IPS DF 6.9 (cell line): ENCODE measurements at regions not wholly inside any gene's neighbourhood (a gene's known extent, or its start where the extent isn't known, plus 50 kb on each side); places are given as distances from the start of the nearest gene placed in this dataset.
"Not testable (repeated sequence)": the region's sequence is repeated elsewhere in the genome, so short reads cannot be mapped to it uniquely, and the experiment has no call there.

ENCODE experiments used
- DNase-seq: peaks from one replicate; pipeline ENCODE4 v3.0.0-alpha.2; 2013; ENCODE audit warnings: low read depth, low spot score
- H3K27ac ChIP-seq: one replicate; pipeline ENCODE4 v1.5.1; 2013; ENCODE audit warnings: low read length, control low read depth
- H3K27me3 ChIP-seq: 2 replicates; pipeline ENCODE4 v1.6.1; 2013; ENCODE audit warnings: mild to moderate bottlenecking, low read length; ENCODE audit not compliant: control insufficient read depth, insufficient read depth
- H3K36me3 ChIP-seq: 2 replicates; pipeline ENCODE4 v1.6.1; 2013; ENCODE audit warnings: low read length; ENCODE audit not compliant: control insufficient read depth, insufficient read depth
- H3K4me1 ChIP-seq: 2 replicates; pipeline ENCODE4 v1.6.1; 2013; ENCODE audit warnings: low read length; ENCODE audit not compliant: control insufficient read depth, insufficient read depth
- H3K4me3 ChIP-seq: 2 replicates; pipeline ENCODE4 v1.5.1; 2013; ENCODE audit warnings: mild to moderate bottlenecking, low read length
- H3K9me3 ChIP-seq: 2 replicates; pipeline ENCODE4 v1.6.1; 2013; ENCODE audit warnings: low read length, inconsistent platforms; ENCODE audit not compliant: control insufficient read depth, insufficient read depth
- WGBS: extraction: QIAGEN DNeasy Blood & Tissue Kit; methylation state at CpG from one replicate; pipeline ENCODE4 v1.1.7; 2013; ENCODE audit warnings: mixed read lengths, missing lambda C conversion rate; ENCODE audit not compliant: insufficient read length, insufficient coverage; 5-methylcytosine and 5-hydroxymethylcytosine counted together

GRCh38 chr7:55743454-55743717 is 119.2 kb downstream of the SEPTIN14 start:
- not testable (repeated sequence) for H3K36me3 ChIP-seq, H3K4me1 ChIP-seq, H3K27me3 ChIP-seq, DNase-seq, H3K4me3 ChIP-seq, H3K27ac ChIP-seq, H3K9me3 ChIP-seq
- WGBS = no CpG with 5 or more reads among the region's 12 CpGs

- not testable (repeated sequence) for H3K27me3 ChIP-seq, H3K4me1 ChIP-seq, H3K36me3 ChIP-seq, H3K4me3 ChIP-seq, DNase-seq, H3K9me3 ChIP-seq, H3K27ac ChIP-seq
- WGBS = no CpG with 5 or more reads among the region's 37 CpGs
These were observed 119.7 kb downstream of the SEPTIN14 start for GRCh38 chr7:55742651-55743453.

- H3K9me3 ChIP-seq, DNase-seq, H3K27me3 ChIP-seq, H3K4me3 ChIP-seq, H3K27ac ChIP-seq, H3K4me1 ChIP-seq, H3K36me3 ChIP-seq: not testable (repeated sequence)
- no CpG with 5 or more reads among the region's 47 CpGs for WGBS
These were observed 120.6 kb downstream of the SEPTIN14 start for GRCh38 chr7:55741721-55742631.

- H3K27me3 ChIP-seq = not testable (repeated sequence)
These were observed 121.8 kb downstream of the SEPTIN14 start for GRCh38 chr7:55740633-55741250.

GRCh38 chr7:55740053-55740452 is 122.5 kb downstream of the SEPTIN14 start:
- not testable (repeated sequence) for H3K4me3 ChIP-seq, H3K27ac ChIP-seq, DNase-seq, H3K9me3 ChIP-seq, H3K4me1 ChIP-seq, H3K36me3 ChIP-seq, H3K27me3 ChIP-seq
- WGBS = no CpG with 5 or more reads among the region's 8 CpGs

More at GRCh38 chr7:55740633-55741250, 121.8 kb downstream of the SEPTIN14 start:
- DNase-seq, H3K4me1 ChIP-seq, H3K36me3 ChIP-seq, H3K4me3 ChIP-seq, H3K9me3 ChIP-seq, H3K27ac ChIP-seq: not testable (repeated sequence)
- no CpG with 5 or more reads among the region's 27 CpGs for WGBS

- H3K36me3 ChIP-seq, H3K27me3 ChIP-seq, H3K9me3 ChIP-seq, H3K4me1 ChIP-seq, H3K27ac ChIP-seq, H3K4me3 ChIP-seq, DNase-seq: not testable (repeated sequence)
- WGBS = no CpG with 5 or more reads among the region's 11 CpGs
These were observed 125.8 kb downstream of the SEPTIN14 start for GRCh38 chr7:55736641-55737221.

GRCh38 chr7:55733241-55734140 is 129.1 kb downstream of the SEPTIN14 start:
- WGBS = no CpG with 5 or more reads among the region's 8 CpGs
- Histone ChIP-seq H3K36me3 (no peaks in the 10 kb centered on the region), H3K27ac (no peak overlapping the region), H3K4me1 (no peaks in the 10 kb centered on the region), H3K9me3 (no peaks in the 10 kb centered on the region; the same call in 1 of the 2 replicates), H3K4me3 (no peak overlapping the region), H3K27me3 (no peaks in the 10 kb centered on the region)
- no peak for DNase-seq

GRCh38 chr7:55731931-55732330 is 130.6 kb downstream of the SEPTIN14 start:
- Histone ChIP-seq H3K27ac (no peak overlapping the region), H3K4me1 (no peaks in the 10 kb centered on the region), H3K4me3 (no peak overlapping the region), H3K36me3 (no peaks in the 10 kb centered on the region), H3K9me3 (no peaks in the 10 kb centered on the region; the same call in 1 of the 2 replicates), H3K27me3 (no peaks in the 10 kb centered on the region)
- WGBS = no CpG with 5 or more reads among the region's 16 CpGs
- DNase-seq = no peak

- Histone ChIP-seq H3K9me3 (no peaks in the 10 kb centered on the region; the same call in 1 of the 2 replicates), H3K4me1 (no peaks in the 10 kb centered on the region), H3K27ac (no peak overlapping the region), H3K4me3 (no peak overlapping the region), H3K36me3 (no peaks in the 10 kb centered on the region), H3K27me3 (no peaks in the 10 kb centered on the region)
- no peak for DNase-seq
- no CpG with 5 or more reads among the region's 2 CpGs for WGBS
These were observed 132.4 kb downstream of the SEPTIN14 start for GRCh38 chr7:55730197-55730596.
